DLD1 (cell line): ENCODE measurements at regions not wholly inside any gene's neighbourhood (a gene's known extent, or its start where the extent isn't known, plus 50 kb on each side); places are given as distances from the start of the nearest gene placed in this dataset.
"Not testable (repeated sequence)": the region's sequence is repeated elsewhere in the genome, so short reads cannot be mapped to it uniquely, and the experiment has no call there.

Source experiments
- in situ Hi-C: cut with HindIII; loops from 2 replicates; pipeline ENCODE4 v1.10.0; 2017; ENCODE audit warnings: low sequenced_read_pairs

DNA sequence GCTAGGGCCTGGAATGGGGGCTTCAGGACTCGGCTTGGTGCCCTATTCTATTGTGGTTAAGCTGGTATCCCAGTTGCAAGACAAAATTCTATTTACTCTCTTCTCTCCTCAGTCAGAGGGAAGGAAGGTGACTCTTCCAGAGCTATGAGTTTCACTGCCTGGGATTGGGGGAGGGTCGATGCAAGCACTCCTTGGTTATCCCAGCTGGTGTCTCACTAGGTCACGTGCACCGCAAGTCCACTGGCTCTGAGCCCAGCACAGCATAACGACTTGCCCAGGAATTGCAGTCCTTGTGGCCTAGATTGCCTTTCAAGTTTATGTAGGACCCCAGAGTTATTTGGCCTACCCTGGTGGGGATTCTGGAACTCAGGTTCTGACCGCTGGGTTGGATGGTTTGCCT, 958.8 kb downstream of the IGSF11 start:
- in situ Hi-C loops: no loop called here

DNA sequence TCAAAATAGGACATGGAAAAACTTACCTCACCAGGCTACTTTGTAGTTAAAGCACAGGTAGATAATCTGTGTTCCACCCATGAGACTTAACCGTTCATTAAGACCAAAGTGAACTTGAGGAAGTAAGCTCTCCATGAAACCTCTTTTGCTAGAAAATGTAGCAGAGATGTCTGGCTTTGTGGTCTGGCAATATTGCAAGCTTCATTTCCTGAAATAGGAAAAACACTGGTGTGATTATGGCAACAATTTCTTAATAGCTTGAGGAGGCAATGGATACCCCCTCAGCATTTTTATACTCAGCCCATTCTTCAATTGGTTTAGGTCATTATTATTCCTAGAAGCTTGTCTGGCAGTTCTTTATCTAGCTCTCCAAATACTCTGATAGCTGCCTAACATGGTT, 957.3 kb downstream of the IGSF11 start:
- in situ Hi-C loops: no loop called here

DNA sequence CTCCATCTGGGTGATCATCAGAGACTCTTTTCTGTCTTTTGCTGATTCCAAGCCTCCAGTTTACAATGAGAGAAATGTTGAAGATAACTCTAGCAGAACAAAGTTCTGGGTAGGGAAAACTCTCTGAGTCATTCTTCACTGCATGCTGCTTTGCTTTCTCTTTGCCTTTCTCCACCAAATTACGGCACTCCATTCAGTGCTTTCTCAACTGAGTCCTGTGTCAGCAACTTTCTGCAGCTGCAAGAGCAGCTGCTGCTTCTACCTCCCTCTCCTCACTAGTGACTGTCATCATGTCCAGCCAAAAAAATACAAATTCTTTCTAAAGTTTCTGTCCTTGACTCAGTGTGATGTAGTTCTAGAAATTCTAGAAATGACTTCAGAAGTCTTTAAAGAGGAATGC, 953.8 kb downstream of the IGSF11 start:
- in situ Hi-C loops: no loop called here

DNA sequence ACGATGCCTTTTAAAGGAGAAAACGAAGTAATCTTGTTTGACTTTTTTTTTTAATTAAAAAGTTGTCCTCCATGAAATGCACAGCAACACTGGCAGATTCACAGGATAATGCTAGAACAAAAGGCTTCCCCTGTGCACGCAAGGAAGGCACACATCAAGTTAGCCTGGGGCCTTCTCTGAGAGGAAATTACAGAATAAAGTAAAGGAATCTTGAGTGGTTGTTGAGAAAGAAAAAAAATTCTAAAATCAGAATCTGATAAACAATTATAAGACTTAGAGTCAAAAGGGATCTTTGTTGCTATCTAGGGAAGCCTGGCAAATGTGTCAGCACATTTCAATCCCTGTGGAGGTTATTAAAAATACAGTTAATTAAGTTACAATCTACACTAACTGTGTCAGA, 946.0 kb downstream of the IGSF11 start:
- in situ Hi-C loops: no loop called here

DNA sequence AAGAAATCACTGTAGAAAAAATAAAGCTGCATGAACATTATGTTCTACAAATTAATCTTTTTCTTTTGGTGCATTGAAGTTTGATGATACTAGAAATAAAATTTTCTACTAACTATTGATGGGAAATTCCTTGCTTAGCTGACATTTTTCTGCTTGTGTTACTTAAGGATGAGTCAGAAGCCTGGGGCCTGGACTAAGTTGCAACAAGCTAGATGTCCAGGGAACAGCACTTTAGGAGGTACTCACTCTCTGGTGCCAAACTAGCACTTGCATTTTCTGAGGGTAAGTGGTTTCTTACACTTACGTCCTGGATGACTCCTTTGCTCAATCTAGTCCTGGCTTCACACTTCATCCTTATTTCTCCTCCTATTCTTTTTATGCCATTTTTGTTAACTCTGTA, 945.1 kb downstream of the IGSF11 start:
- in situ Hi-C loops: no loop called here

DNA sequence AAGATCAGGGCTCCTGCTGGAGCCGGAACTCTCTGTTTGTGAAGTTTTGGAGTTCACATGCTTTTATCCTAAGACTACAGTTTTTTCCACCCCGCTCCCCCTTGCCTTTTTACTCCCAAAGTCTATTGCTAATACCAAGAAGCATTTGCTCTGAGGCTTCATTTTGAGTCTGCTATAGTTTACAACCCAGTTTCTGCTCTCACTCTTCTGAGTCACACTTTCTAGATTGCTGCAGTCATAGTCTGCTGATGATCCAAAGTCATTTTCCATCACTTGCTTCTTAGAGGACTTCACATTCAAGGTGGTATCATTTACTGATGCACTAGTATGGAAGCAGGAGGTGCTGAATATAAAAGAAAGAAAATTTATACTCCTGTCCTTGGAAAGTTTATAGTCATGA, 937.4 kb downstream of the IGSF11 start:
- in situ Hi-C loops: no loop called here

DNA sequence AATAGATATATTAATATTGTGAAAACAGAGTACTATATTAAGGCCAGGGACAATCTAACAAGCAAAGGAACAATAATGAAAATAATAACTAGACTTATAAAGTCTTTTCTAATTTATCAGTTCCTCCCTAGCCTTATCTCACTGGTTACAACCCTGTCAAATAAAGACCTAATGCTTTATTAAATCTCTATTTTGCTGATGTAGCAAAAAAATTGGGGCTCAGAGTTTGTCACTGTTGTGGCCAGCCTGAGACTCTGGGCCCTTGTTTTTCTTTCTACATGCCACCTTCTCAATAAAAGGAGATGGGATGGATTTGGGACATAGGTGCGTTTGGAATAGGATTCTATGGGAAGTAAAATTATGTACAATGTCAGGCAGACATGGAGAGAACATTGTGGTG, 937.0 kb downstream of the IGSF11 start:
- in situ Hi-C loops: no loop called here

DNA sequence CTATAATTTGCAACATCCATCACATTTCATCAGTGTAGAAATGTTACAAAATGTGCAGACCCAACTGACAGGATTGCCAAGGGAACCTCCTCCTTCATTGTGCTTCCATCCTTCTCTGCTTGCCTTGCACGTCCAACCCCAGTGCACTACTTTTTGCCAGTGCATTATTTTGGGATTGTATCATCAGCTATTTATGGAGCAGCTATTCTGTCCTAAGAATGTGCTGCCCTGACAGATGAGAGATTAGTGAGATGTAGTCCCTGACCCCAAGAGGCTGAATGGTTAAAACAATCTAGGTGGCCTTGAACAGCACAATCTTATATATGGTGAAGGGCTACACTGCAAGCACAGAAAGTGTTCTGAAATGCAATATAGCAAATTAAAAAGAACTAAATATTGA, 935.8 kb downstream of the IGSF11 start:
- in situ Hi-C loops: no loop called here

DNA sequence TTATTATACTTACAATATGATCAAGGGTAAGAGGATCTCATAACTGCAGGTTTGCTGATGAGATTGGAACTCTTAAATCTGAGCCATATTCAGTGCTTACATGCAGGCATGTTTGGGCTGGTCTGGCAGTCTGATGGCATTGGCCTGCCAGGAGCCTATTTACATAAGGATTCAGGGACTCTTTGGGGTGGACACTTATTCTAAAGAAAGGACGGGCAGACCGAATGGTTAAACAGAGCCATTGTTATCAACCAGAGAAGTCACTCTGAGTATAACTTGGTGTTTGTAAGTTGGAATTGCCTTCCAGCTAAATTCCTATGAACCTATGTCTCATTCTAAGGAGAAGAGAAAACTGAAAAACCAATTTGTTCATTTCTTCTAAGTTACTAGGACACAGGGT, 932.8 kb downstream of the IGSF11 start:
- in situ Hi-C loops: no loop called here

DNA sequence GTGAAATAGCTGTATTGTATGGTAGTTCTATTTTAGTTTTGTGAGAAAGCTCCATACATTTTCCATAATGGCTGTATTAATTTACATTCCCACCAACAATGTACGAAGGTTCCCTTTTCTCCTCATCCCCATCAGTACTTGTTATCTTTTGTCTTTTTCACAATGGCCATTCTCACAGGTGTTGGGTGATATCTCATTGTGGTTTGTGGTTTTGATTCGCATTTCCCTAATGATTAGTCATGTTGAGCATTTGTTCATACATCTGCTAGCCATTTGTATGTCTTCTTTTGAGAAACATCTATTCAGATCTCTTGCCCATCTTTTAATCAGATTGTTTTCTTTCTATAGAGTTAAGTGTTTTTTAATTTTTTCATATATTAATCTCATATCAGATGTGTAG, 931.9 kb downstream of the IGSF11 start:
- in situ Hi-C loops: no loop called here

DNA sequence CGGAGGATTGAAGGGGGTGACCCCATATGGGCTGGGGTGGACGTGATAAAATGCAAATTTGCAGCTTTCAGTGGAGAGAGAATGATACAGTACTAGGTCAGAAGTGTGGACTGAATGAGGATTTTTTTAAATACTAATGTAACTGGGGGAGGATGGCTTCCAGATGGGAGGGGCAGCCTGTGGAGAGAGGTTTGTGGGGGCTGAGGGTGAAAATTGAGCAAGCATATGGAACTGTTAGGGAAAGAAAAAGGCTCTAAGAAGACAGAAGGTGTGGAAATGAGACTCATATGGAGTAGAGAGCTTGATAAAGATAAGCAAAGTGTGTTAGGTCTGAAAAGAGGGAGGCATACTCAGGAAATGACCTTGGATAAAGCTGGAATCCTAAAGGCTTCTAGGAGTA, 926.4 kb downstream of the IGSF11 start:
- in situ Hi-C loops: no loop called here

DNA sequence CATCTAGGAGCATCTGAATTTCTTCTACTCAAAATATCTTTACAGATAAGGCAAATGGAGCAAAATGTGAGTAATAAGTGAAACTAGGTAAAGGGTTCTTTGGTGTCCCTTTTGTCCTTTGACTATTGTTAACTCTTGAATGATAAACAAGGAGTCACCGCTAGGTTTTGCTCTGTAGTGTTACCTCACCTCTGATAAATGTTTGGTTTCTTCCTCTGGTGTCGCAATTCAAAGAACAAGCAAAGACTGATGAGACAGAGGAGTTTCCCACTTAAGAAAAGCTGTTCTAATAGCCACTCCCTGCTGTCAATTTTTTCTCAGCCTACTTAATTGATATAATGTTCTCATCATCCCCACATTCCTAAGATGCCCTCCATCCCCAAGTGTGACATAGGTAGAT, 925.9 kb downstream of the IGSF11 start:
- in situ Hi-C loops: no loop called here

DNA sequence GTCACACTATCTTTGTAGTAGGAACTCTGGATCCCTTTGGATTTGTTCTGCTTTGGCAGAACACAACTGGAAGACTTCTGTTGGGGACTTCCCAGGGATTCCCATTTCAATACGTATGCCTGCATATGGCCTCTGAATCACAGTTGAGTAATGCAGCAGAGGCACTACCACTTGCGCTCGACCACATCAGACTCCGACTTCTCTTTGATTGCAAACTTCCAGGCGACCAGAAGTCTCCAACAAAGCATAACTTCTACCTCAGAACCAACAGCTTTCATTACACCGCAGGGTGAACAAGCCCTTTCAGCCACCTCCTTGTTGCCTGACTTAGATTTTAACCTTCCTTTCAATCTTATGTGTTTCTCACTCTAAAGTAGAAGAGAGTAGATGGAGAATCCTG, 924.4 kb downstream of the IGSF11 start:
- in situ Hi-C loops: no loop called here

DNA sequence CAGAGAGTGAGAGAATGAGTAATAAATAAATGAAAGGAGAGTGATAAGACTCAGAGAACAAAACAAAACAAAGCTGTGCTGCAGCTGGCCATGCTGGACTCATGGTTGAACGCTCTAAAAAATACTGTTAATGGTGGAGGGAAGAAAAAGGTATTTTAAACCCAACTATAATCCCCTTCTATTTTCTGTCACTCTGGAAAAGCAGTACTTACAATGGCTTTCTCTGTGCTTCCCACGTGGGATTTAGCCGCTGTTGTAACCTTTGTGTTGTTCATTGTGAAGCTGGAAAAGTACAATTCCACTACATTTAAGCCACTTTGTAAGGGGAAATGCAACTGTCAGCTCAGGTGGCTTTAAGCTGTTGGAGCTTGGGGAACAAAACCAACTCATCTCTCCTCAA, 917.7 kb downstream of the IGSF11 start:
- in situ Hi-C loops: no loop called here

DNA sequence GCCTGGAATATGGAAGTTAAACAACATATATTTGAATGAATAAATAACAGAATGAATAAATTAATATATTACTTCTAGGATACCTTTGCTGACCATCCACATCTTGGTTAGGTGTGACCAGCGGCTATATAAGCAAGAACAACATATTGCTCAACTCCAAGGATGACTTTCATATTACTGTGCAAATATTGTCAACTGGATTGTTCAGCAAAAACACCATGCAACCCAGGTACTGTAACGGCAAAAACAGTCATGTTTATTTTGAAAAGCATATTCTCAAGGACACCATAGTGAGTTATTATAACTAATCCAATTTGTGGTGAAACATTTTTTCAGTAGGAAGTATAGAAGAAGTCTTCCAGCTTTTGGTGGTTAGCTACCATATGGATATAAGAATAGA, 907.9 kb downstream of the IGSF11 start:
- in situ Hi-C loops: no loop called here

DNA sequence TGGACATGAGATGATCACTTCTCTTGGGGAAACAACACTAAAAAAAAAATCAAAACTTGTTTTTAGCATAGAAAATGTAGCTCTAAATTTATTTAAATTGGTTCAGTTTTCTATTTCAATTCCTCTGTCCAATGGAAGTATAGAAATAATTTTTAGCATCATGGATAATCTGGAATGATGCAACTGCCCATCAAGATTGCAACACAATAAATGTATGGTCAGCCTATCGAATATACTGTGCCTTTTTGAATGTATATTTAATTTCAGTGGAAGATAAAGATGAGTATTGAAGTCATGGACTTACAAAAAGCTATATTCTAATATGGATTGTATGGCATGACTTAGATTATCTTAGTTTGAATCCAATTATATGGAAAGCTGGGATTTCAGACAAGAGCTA, 906.7 kb downstream of the IGSF11 start:
- in situ Hi-C loops: no loop called here

DNA sequence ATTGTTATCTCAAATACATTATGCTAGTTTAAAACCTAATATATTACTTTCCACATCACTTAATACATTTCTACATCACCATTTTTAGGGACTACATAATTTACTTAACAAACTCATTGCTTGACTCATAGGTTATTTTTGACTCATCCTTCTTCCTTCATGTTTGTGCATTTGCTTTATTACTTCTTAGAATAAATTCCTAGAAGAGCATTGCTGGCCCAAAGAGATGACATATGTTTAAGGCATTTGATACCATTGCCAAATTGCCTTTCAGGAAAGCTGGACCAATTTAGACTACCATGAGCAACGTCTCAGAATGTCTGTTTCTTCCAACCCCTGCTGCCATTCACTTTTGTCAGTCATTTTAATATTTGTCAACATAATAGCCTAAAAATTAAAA, 905.8 kb downstream of the IGSF11 start:
- in situ Hi-C loops: no loop called here

DNA sequence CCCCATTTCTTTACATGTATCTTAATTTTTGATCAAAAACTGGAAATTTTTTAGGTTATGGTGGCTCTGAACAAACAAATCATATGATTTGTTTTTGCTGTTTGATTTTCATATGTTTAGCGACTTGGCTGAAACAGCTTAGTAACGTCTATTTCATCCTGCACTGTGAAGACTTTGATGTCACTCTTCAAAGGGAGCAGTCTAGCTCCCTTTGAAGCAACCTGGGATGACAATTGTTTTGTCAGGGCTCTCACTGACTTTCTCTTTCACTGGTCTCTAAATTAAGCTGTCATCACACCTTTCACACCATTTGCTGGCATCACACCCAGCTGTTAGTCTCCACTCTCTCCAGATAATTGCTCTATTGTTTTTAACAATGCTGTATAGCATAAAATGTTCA, 896.9 kb downstream of the IGSF11 start:
- in situ Hi-C loops: no loop called here

DNA sequence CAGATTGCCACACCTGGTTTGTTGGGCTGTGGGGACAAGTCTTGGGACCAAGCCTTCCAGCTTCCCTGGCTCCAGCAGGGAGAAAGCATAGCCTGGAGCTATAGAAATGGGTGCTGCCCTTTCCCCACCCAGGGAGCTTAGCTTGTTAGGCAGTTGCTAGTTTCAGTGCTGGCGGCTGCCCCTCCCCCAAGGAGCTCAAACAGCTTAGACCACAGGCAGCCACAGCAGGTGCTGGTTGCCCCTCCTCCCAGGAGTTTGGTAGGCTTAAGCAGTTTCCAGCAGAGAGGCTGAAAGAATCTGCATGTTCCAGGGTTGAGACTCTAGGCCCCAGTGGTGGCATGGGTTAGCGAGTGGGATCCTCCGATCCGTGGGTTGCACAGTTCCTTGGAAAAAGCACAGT, 889.7 kb downstream of the IGSF11 start:
- in situ Hi-C loops: no loop called here

DNA sequence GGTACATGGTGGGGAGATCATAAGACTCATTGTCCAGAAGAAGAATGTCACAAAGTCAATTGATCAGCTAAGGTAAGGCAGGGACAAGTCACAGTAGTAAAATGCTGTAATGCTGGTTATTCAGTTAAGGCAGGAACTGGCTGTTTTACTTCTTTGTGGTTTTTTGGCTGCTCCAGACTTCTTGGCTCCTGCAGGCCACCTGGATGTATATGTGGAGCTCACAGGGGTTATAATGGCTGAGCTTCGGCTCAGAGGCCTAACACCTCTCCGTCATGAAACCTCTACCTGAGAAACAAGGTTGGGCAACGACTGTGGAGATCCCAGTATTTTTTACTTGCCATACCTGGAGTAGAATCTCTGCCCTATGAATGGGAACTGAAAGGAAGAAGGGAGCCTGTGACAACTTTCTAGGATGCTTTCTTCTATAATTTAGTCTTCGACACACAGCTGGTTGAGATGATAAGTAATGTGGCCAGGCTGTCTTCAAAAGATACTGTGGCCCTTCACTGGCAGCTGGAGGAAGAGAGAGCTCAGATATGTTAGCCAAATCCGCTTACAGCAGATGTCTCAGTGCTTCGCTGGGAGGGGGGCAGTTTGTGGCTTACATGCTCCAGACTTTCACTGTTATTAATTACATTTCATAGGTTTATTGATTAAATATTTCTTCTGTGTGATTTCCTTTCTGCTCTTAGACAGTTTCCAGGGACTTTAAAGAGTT, 887.8 kb downstream of the IGSF11 start:
- in situ Hi-C loops: no loop called here

DNA sequence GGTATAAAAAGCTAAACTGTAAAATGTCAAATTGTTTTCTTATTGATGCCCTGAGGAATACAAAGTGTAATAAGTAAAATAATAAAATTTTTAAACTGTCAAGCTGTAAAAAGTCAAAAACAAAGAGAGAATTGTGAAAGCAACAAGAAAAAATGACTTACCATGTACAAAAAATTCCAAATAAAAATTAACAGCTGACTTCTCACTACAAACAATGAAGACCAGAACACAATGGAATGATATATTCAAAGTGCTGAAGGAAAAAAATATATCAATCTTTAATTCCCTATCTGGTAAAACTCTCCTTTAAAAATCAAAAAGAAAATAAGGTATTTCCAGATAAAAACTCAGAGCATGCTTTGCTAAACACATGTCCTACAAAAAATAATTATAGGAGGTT, 883.5 kb downstream of the IGSF11 start:
- in situ Hi-C loops: no loop called here

DNA sequence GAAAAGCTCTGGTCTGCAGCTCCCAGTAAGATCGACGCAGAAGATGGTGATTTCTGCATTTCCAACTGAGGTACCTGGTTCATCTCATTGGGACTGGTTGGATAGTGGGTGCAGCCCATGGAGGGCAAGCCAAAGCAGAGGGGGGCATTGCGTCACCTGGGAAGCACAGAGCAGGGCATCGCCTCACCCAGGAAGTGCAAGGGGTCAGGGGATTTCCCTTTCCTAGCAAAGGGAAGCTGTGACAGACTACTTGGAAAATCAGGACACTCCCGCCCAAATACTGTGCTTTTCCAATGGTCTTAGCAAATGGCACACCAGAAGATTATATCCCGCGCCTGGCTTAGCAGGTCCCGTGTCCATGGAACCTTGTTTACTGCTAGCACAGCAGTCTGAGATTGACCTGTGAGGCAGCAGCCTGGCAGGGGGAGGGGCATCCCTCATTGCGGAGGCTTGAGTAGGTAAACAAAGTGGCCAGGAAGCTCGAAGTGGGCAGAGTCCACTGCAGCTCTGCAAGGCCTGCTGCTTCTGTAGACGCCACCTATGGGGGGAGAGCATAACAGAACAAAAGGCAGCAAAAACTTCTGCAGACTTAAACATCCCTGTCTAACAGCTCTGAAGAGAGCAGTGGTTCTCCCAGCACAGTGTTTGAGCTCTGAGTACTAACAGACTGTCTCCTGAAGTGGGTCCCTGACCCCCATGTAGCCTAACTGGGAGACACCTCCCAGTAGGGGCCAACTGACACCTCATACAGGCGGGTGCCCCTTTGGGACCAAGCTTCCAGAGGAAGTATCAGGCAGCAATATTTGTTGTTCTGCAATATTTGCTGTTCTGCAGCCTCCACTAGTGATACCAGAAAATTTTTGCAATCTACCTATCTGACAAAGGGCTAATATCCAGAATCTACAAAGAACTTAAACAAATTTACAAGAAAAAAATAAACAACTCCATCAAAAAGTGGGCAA, 871.7 kb downstream of the IGSF11 start:
- in situ Hi-C loops: not testable (repeated sequence)
